Upper lobe of left lung (tissue), 6 donors: ENCODE measurements at regions not wholly inside any gene's neighbourhood (a gene's known extent, or its start where the extent isn't known, plus 50 kb on each side); places are given as distances from the start of the nearest gene placed in this dataset.

Experiments used
- ATAC-seq, 2 donors: fragments of 200-7000 bp; cut with Tn5 transposase; one replicate each; pipeline ENCODE4 v1.9.1; 2022; ENCODE audit warnings: mild to moderate bottlenecking in 2 of 2, moderate library complexity in 2 of 2; ENCODE audit not compliant: low FRiP score in 2 of 2
- DNase-seq, 2 donors: peaks; one replicate each; pipeline ENCODE4 v3.0.0-alpha.2; 2019 to 2020
- H3K27ac ChIP-seq, 4 donors: fragments of 200-600 bp; sonication (generic); one replicate each; pipeline ENCODE4 v1.5.1; 2016 to 2019
- H3K27me3 ChIP-seq, 4 donors: fragments of 200-600 bp; sonication (generic); one replicate each; pipeline ENCODE4 v1.5.1; 2017 to 2019
- H3K36me3 ChIP-seq, 4 donors: fragments of 200-600 bp; sonication (generic); one replicate each; pipeline ENCODE4 v1.5.1; 2016 to 2019
- H3K4me1 ChIP-seq, 4 donors: fragments of 200-600 bp; sonication (generic); one replicate each; pipeline ENCODE4 v1.5.1; 2018 to 2019
- H3K4me3 ChIP-seq, 4 donors: fragments of 200-600 bp; sonication (generic); one replicate each; pipeline ENCODE4 v1.5.1; 2017 to 2019; ENCODE audit warnings: mild to moderate bottlenecking in 2 of 4, moderate library complexity in 1 of 4
- H3K9me3 ChIP-seq, 4 donors: fragments of 200-600 bp; sonication (generic); one replicate each; pipeline ENCODE4 v1.5.1; 2018 to 2019
- EP300 ChIP-seq, 4 donors: sonication (generic); formaldehyde crosslinking; IDR thresholded peaks; one replicate each; pipeline ENCODE4 v1.5.1; 2017; ENCODE audit warnings: antibody characterized with exemption in 4 of 4, control low read depth in 2 of 4
- POLR2A ChIP-seq, 4 donors: fragments of 450-650 bp; IDR thresholded peaks; one replicate each; pipeline ENCODE4 v1.5.1; 2016 to 2017; ENCODE audit warnings: antibody characterized with exemption in 4 of 4, mild to moderate bottlenecking in 2 of 4
- POLR2AphosphoS5 ChIP-seq, 2 donors: sonication (generic); formaldehyde crosslinking; IDR thresholded peaks; one replicate each; pipeline ENCODE4 v1.5.1; 2017; ENCODE audit warnings: antibody characterized with exemption in 2 of 2
- WGBS, 2 donors: methylation state at CpG; one replicate each; pipeline ENCODE4 v1.1.5; 2017 to 2018; 5-methylcytosine and 5-hydroxymethylcytosine counted together
- TF ChIP-seq, protein P1 (sequence below), 6 experiments: fragments of 450-650 bp in 4 of 6; fragments of 200-600 bp in 2 of 6; sonication (generic) in 2 of 6; IDR thresholded peaks; one replicate each; pipeline ENCODE4 v1.5.1; 2016 to 2019; ENCODE audit warnings: antibody characterized with exemption in 6 of 6
- donor health status: DM: no; HTN: no; CAD: no; lungs with moderate emphysema.
- donor health status: DM: no; HTN: yes; CAD: no; lungs with severe emphysema.

DNA sequence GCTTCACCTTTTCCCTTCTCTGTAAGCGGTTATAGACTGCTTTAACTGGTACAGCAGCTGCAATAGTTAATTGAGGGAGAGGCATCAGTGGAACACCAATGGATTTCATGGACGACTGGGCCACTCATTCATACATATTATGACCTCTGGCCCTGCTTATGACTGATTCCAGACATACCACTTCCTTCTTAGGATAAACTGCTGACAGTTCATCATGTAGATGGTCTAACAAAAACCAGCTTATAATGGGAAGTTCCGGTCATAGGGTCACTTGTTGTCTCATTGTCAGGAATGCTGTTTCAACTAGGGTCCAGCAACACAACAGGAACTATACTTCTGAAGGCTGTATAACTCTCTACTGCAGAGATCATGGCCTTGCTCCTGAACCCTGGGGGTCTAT lies 265.2 kb upstream of the RASA1 start:
- Histone ChIP-seq H3K27me3 (no peaks in the 10 kb centered on the region), H3K36me3 (no peaks in the 10 kb centered on the region), H3K4me1 (no peaks in the 10 kb centered on the region), H3K4me3 (no peak overlapping the region), H3K9me3 (no peaks in the 10 kb centered on the region), H3K27ac (peak overlapping the region in 1 of 4 donors; percentile 31)
- WGBS, 2 donors, result 53 to 58% methylated on average over 3 of the region's 3 CpGs
- peak in 1 of 2 donors; percentile 76 for ATAC-seq
- no peak for DNase-seq
- no peak for TF ChIP-seq POLR2A (IDR thresholded peaks at IDR 0.05)
- peak in 1 of 4 donors; percentile 63 for TF ChIP-seq EP300 (IDR thresholded peaks at IDR 0.05)
- TF ChIP-seq, protein P1, sequence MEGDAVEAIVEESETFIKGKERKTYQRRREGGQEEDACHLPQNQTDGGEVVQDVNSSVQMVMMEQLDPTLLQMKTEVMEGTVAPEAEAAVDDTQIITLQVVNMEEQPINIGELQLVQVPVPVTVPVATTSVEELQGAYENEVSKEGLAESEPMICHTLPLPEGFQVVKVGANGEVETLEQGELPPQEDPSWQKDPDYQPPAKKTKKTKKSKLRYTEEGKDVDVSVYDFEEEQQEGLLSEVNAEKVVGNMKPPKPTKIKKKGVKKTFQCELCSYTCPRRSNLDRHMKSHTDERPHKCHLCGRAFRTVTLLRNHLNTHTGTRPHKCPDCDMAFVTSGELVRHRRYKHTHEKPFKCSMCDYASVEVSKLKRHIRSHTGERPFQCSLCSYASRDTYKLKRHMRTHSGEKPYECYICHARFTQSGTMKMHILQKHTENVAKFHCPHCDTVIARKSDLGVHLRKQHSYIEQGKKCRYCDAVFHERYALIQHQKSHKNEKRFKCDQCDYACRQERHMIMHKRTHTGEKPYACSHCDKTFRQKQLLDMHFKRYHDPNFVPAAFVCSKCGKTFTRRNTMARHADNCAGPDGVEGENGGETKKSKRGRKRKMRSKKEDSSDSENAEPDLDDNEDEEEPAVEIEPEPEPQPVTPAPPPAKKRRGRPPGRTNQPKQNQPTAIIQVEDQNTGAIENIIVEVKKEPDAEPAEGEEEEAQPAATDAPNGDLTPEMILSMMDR (IDR thresholded peaks at IDR 0.05), result no peak

DNA sequence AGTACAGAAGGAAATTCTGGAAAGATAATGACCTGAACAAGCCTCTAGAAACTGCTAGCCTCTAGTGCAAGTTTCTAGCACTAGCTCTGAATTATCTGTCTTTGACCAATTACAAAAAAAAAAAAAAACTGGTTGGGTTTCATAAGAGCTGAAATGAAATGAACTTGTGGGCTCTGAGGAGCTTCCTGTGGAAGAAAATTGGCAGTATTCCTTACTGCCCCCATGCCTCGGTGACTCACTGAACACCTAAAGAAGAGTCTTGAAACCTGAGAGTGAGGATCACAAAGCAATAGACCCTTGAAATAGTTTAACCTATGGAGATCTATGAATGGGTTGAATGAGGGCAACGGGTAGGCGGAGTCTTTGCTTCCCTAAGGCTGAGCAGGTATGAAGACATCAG lies 263.6 kb upstream of the RASA1 start:
- DNase-seq (no peak), ATAC-seq (no peak)
- TF ChIP-seq POLR2AphosphoS5 (IDR thresholded peaks at IDR 0.05) (no peak), POLR2A (IDR thresholded peaks at IDR 0.05) (no peak), EP300 (IDR thresholded peaks at IDR 0.05) (no peak)
- TF ChIP-seq, protein P1 (IDR thresholded peaks at IDR 0.05), result no peak
- Histone ChIP-seq H3K36me3 (no peaks in the 10 kb centered on the region), H3K27ac (no peak overlapping the region), H3K27me3 (no peaks in the 10 kb centered on the region), H3K9me3 (no peaks in the 10 kb centered on the region), H3K4me3 (no peak overlapping the region), H3K4me1 (peaks cover 0 to 5% (median 0%) of the 10 kb centered on the region in 4 donors)
- 85 to 86% methylated on average over 3 of the region's 3 CpGs for WGBS, 2 donors

DNA sequence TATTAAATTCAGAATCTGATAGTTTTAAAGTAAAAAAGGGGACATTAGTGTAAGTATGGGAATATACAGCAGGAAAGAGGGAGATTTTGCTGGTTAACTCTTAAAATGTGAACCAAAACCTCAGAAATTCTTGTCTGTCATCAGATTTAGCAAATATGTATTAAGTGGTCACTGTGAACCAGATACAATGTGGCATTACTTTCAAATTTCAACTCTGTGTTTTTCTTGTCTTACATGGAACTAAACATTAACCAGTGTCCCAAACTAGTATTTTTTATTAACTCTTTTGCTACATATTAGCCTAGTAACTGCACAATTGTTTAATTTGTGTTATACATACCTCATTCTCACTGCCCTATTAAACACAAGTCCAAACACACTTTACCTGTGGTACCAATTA lies 259.9 kb upstream of the RASA1 start:
- Histone ChIP-seq H3K27ac (no peak overlapping the region), H3K27me3 (no peaks in the 10 kb centered on the region), H3K9me3 (no peaks in the 10 kb centered on the region), H3K36me3 (no peaks in the 10 kb centered on the region), H3K4me1 (peaks cover 0 to 5% (median 0%) of the 10 kb centered on the region in 4 donors), H3K4me3 (no peak overlapping the region)
- ATAC-seq (no peak), DNase-seq (no peak)
- TF ChIP-seq POLR2A (IDR thresholded peaks at IDR 0.05), result no peak
- TF ChIP-seq POLR2AphosphoS5 (IDR thresholded peaks at IDR 0.05), result no peak
- TF ChIP-seq, protein P1 (IDR thresholded peaks at IDR 0.05), result no peak
- TF ChIP-seq EP300 (IDR thresholded peaks at IDR 0.05), result no peak

DNA sequence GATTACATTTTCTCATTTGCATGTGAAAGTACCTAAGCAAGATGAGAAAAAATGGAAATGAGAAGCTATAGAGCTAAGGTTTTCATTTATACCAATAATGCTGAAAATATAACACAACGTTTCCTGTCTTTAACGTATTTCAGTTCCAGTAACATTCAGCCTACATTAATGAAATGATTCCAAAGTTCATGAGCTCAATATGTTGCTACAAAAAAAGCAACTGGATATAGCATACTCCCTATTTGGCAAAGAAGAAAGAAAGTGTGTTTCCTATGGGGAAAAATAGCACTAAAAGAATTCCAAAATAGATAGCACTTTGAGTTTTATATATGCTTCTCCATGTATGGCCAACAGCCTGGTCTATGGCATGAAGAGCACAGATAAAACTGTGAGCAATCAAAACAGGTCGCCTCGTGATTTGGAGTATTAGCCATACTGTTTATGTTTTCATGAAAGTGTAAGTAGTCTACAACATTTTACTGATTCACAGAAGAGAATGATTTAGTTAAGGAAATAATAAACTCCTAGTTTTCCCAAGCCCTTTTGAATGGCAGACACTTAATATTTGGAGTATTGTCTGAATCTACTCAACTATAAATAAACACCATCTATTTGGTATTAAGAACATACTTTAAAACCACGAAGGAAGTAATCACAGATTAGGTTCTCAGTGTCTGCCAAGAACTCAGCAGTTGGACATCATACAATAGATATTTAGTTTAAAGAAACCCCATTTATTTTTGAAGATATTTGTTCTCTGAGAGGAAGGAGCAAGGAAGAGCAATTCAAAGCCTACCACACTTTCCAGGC lies 258.7 kb upstream of the RASA1 start:
- TF ChIP-seq EP300 (IDR thresholded peaks at IDR 0.05) (no peak), POLR2AphosphoS5 (IDR thresholded peaks at IDR 0.05) (no peak), POLR2A (IDR thresholded peaks at IDR 0.05) (no peak)
- TF ChIP-seq, protein P1 (IDR thresholded peaks at IDR 0.05), result no peak
- Histone ChIP-seq H3K36me3 (no peaks in the 10 kb centered on the region), H3K27me3 (no peaks in the 10 kb centered on the region), H3K9me3 (no peaks in the 10 kb centered on the region), H3K4me1 (peaks cover 0 to 5% (median 0%) of the 10 kb centered on the region in 4 donors), H3K27ac (no peak overlapping the region), H3K4me3 (no peak overlapping the region)
- ATAC-seq (no peak), DNase-seq (no peak)
- 50 to 55% methylated on average over 5 of the region's 5 CpGs for WGBS, 2 donors

DNA sequence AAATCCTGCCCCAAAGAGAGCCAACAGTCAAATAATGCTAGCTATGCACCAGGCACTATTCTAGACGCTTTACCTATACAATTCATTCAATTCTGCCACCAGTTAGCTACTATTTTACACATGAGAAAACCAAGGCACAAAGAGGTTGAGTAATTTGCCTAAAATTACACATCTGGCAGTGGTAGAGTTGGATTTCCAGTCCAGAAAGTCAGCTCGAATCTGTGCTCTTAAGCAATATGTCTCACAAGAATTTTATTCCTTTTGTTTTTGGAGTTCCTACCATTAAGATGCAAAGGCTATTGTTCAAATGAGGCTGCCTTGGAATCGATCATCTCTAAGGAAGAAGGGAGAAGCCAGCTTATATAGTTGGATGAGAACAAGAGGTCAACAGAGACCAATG lies 256.9 kb upstream of the RASA1 start:
- 35 to 57% methylated on average over 3 of the region's 3 CpGs for WGBS, 2 donors
- peaks cover 0 to 5% (median 2%) of the 10 kb centered on the region in 4 donors for H3K4me1 ChIP-seq
- no peak overlapping the region for H3K4me3 ChIP-seq
- no peak overlapping the region for H3K27ac ChIP-seq
- no peaks in the 10 kb centered on the region for H3K36me3 ChIP-seq
- ATAC-seq, result no peak
- no peaks in the 10 kb centered on the region for H3K9me3 ChIP-seq
- no peaks in the 10 kb centered on the region for H3K27me3 ChIP-seq
- no peak for TF ChIP-seq POLR2A (IDR thresholded peaks at IDR 0.05)
- TF ChIP-seq POLR2AphosphoS5 (IDR thresholded peaks at IDR 0.05), result no peak
- TF ChIP-seq, protein P1 (IDR thresholded peaks at IDR 0.05), result no peak
- no peak for TF ChIP-seq EP300 (IDR thresholded peaks at IDR 0.05)
- DNase-seq, result no peak
